ENCODE measurements at regions not wholly inside any gene's neighbourhood (a gene's known extent, or its start where the extent isn't known, plus 50 kb on each side); places are given as distances from the start of the nearest gene placed in this dataset.

GRCh38 chr19:56969759-56970178 lies 129.2 kb upstream of the PEG3 start:
- Histone ChIP-seq H3K4me3 (no peak overlapping the region), H3K4me1 (replicated peaks in 1 of 2; ENCODE audit: control insufficient read depth in 2 of 2, insufficient read depth in 2 of 2, low read length in 2 of 2) (no peaks in the 10 kb centered on the region), H3K9me1 (ENCODE audit: control insufficient read depth, insufficient read depth, low read length) (no peaks in the 10 kb centered on the region), H4K20me1 (replicated peaks; ENCODE audit: control insufficient read depth, insufficient read depth, low read length) (no peaks in the 10 kb centered on the region), H3K36me3 (ENCODE audit: control insufficient read depth, insufficient read depth, low read length) (no peaks in the 10 kb centered on the region), H3K27me3 (ENCODE audit: control insufficient read depth in 2 of 2, insufficient read depth in 2 of 2, low read length in 2 of 2) (no peaks in the 10 kb centered on the region), H3K9ac (ENCODE audit: insufficient read depth in 1 of 2, low read depth in 2 of 2, low read length in 2 of 2) (no peak overlapping the region), H3K4me2 (ENCODE audit: insufficient read depth, low read length) (no peak overlapping the region), H3K79me2 (ENCODE audit: control insufficient read depth, insufficient read depth, low read length) (no peaks in the 10 kb centered on the region), H2AFZ (ENCODE audit: low read depth, low read length) (no peak overlapping the region), H3K9me3 (replicated peaks; ENCODE audit: control insufficient read depth, insufficient read depth, low read depth, low read length) (no peaks in the 10 kb centered on the region; the same call in 1 of the 2 replicates), H3K27ac (ENCODE audit: extremely low read depth, low read depth, low read length) (no peak overlapping the region)
- no peak for TF ChIP-seq RBFOX2 (IDR thresholded peaks at IDR 0.05; ENCODE audit: low read depth, low read length)
- no peak for TF ChIP-seq SNRNP70 (optimal IDR thresholded peaks at IDR 0.05; ENCODE audit: low read depth, low read length)
- TF ChIP-seq KAT2B (IDR thresholded peaks at IDR 0.05; ENCODE audit: low read depth, low read length) = no peak
- TF ChIP-seq ZNF780A (CRISPR knock-in tag; IDR thresholded peaks at IDR 0.05) = no peak
- no peak for TF ChIP-seq ARNT (IDR thresholded peaks at IDR 0.05)
- no peak for TF ChIP-seq ZNF263 (CRISPR knock-in tag; IDR thresholded peaks at IDR 0.05; ENCODE audit: borderline replicate concordance)
- ATAC-seq (no peak), DNase-seq (ENCODE audit: extremely low read depth in 1 of 4, low spot score in 3 of 4) (no peak), FAIRE-seq (no peak)
- CTCF ChIA-PET (ENCODE audit: low intra/inter-chr PET ratio) = no interaction called here
- no TSS peak for BruUV-seq (replicated peaks)
- in situ Hi-C loops (cut with MboI) (no loop called here), intact Hi-C loops (cut with micrococcal nuclease) (no loop called here)
- POLR2A ChIA-PET = no interaction called here
- WGBS (ENCODE audit: insufficient coverage, low coverage, missing lambda C conversion rate) = 2% methylated on average over 6 of the region's 6 CpGs

GRCh38 chr19:56971230-56971629 lies 130.7 kb upstream of the PEG3 start:
- no peak overlapping the region for H3K9ac ChIP-seq (ENCODE audit: insufficient read depth in 1 of 2, low read depth in 2 of 2, low read length in 2 of 2)
- H3K4me1 ChIP-seq (replicated peaks in 1 of 2; ENCODE audit: control insufficient read depth in 2 of 2, insufficient read depth in 2 of 2, low read length in 2 of 2) = no peaks in the 10 kb centered on the region
- in situ Hi-C loops (cut with MboI) = no loop called here
- no peaks in the 10 kb centered on the region for H3K27me3 ChIP-seq (ENCODE audit: control insufficient read depth in 2 of 2, insufficient read depth in 2 of 2, low read length in 2 of 2)
- POLR2A ChIA-PET = no interaction called here
- no peak for FAIRE-seq
- WGBS (ENCODE audit: insufficient coverage, low coverage, missing lambda C conversion rate) = 2% methylated on average over 14 of the region's 14 CpGs
- no peaks in the 10 kb centered on the region for H3K79me2 ChIP-seq (ENCODE audit: control insufficient read depth, insufficient read depth, low read length)
- H3K4me2 ChIP-seq (ENCODE audit: insufficient read depth, low read length) = no peak overlapping the region
- no peak for DNase-seq (ENCODE audit: extremely low read depth in 1 of 4, low spot score in 3 of 4)
- no peak overlapping the region for H2AFZ ChIP-seq (ENCODE audit: low read depth, low read length)
- BruUV-seq (replicated peaks) = no TSS peak
- no peak overlapping the region for H3K4me3 ChIP-seq
- intact Hi-C loops (cut with micrococcal nuclease) = no loop called here
- H3K36me3 ChIP-seq (ENCODE audit: control insufficient read depth, insufficient read depth, low read length) = no peaks in the 10 kb centered on the region
- no peak for TF ChIP-seq SIRT6 (IDR thresholded peaks at IDR 0.05; ENCODE audit: low read depth, low read length)
- no peak for TF ChIP-seq SMARCC2 (IDR thresholded peaks at IDR 0.05; ENCODE audit: low read depth)
- CTCF ChIA-PET (ENCODE audit: low intra/inter-chr PET ratio) = no interaction called here
- H3K9me1 ChIP-seq (ENCODE audit: control insufficient read depth, insufficient read depth, low read length) = no peaks in the 10 kb centered on the region
- no peaks in the 10 kb centered on the region; the same call in 1 of the 2 replicates for H3K9me3 ChIP-seq (replicated peaks; ENCODE audit: control insufficient read depth, insufficient read depth, low read depth, low read length)
- H3K27ac ChIP-seq (ENCODE audit: extremely low read depth, low read depth, low read length) = no peak overlapping the region
- H4K20me1 ChIP-seq (replicated peaks; ENCODE audit: control insufficient read depth, insufficient read depth, low read length) = no peaks in the 10 kb centered on the region
- no peak for ATAC-seq

Measured in K562 (cell line).